ENCODE measurements at regions not wholly inside any gene's neighbourhood (a gene's known extent, or its start where the extent isn't known, plus 50 kb on each side); places are given as distances from the start of the nearest gene placed in this dataset.
A peak's percentile ranks its signal among the peaks of the same experiment; 100 is the strongest.

DNA sequence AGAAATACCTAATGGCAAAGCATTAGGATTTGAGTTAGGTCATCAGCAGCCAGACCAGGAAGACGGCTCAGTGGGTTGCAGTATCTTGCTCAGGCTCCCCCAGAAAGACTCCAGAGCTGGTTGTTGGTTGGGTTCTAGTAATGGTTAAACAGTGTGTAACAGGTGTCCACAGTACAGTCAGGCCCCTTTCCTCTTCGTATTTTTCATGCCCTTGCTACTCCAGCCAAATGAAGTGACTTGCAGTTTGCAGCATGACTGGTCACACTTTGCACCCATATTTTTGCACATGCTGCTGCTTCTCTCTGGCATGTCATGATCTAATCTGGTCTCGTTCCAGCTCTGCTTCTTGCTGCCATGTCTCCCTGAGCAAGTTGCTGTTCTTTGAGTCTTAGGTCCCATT, 60.6 kb upstream of the TRPC7 start:
- peaks cover 12% of the 10 kb centered on the region; the same call in 1 of the 2 replicates for H3K27me3 ChIP-seq (replicated peaks; ENCODE audit: insufficient read depth)
- H3K27ac ChIP-seq = no peak overlapping the region
- no peaks in the 10 kb centered on the region for H3K36me3 ChIP-seq (ENCODE audit: low read depth)
- 5 to 10% methylated on average over 3 of the region's 3 CpGs for WGBS, 2 experiments (ENCODE audit: low coverage in 1 of 2, low lambda C conversion rate in 2 of 2, missing lambda C conversion rate in 2 of 2)
- DNase-seq = peak; percentile 4
- in situ Hi-C loops (cut with MboI) = loop anchor here (10.0 kb wide), 1 partner anchor 181 kb away; no protein-coding TSS in a partner anchor
- no peak overlapping the region for H3K9ac ChIP-seq
- no peak overlapping the region for H2AFZ ChIP-seq
- H4K20me1 ChIP-seq (ENCODE audit: insufficient read depth) = no peaks in the 10 kb centered on the region
- H3K4me3 ChIP-seq = no peak overlapping the region
- no peak for TF ChIP-seq EZH2 (IDR thresholded peaks at IDR 0.05; ENCODE audit: insufficient read depth, poor library complexity, severe bottlenecking)
- TF ChIP-seq EZH2phosphoT487 (IDR thresholded peaks at IDR 0.05; ENCODE audit: insufficient read depth, low read depth) = no peak
- H3K4me2 ChIP-seq (ENCODE audit: unreplicated experiment) = no peak overlapping the region
- H3K79me2 ChIP-seq (ENCODE audit: insufficient read depth) = no peaks in the 10 kb centered on the region
- H3K9me2 ChIP-seq (ENCODE audit: insufficient read depth) = no peaks in the 10 kb centered on the region
- no peaks in the 10 kb centered on the region for H3F3A ChIP-seq (ENCODE audit: insufficient read depth)
- no peaks in the 10 kb centered on the region for H3K4me1 ChIP-seq (ENCODE audit: insufficient read depth)
- no peaks in the 10 kb centered on the region for H3K9me3 ChIP-seq (ENCODE audit: low read depth)

DNA sequence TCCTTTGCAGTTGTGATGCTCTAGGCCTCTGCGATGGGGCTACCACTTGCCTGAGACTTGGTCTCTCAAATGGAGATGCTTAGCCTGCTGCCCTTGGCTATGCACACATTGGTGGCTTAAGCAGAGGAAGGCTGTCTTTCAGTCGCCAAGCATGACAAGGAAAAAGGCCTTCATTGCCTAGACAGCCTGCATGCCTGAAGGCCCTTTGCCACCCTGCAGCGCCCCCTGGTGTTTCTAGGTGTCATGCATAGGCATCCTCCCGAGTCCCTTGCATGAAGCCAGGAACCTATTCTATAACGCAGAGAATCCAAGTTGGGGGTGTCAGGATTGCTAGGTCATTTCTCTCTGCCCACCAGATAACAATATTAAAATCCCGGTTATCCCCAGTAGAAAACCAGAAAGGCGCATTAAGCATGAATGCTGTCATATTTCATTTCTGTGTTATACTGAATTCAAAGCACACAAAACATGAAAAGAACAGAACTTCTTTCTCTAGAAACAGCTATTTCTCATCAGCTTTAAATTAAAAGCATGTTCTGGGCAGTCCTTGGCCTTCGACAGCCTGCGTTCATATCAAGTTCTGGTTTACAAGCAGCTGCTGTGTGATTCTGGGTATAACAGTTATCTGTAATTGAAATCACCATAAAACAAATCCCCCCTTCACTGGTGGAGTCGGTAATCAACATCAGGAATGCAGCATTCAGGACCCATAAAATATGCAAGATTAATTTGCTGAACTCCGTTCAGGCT, 59.7 kb upstream of the TRPC7 start:
- peak; percentile 79 for DNase-seq
- TF ChIP-seq EZH2phosphoT487 (IDR thresholded peaks at IDR 0.05; ENCODE audit: insufficient read depth, low read depth) (no peak), EZH2 (IDR thresholded peaks at IDR 0.05; ENCODE audit: insufficient read depth, poor library complexity, severe bottlenecking) (no peak)
- H3K36me3 ChIP-seq (ENCODE audit: low read depth) = no peaks in the 10 kb centered on the region
- H4K20me1 ChIP-seq (ENCODE audit: insufficient read depth) = no peaks in the 10 kb centered on the region
- no peaks in the 10 kb centered on the region for H3K79me2 ChIP-seq (ENCODE audit: insufficient read depth)
- no peaks in the 10 kb centered on the region for H3K9me3 ChIP-seq (ENCODE audit: low read depth)
- in situ Hi-C loops (cut with MboI) = loop anchor here (10.0 kb wide), 1 partner anchor 180 kb away; no protein-coding TSS in a partner anchor
- H2AFZ ChIP-seq = no peak overlapping the region
- no peaks in the 10 kb centered on the region for H3K4me1 ChIP-seq (ENCODE audit: insufficient read depth)
- H3K4me3 ChIP-seq = no peak overlapping the region
- no peak overlapping the region for H3K27ac ChIP-seq
- peaks cover 12% of the 10 kb centered on the region; the same call in 1 of the 2 replicates for H3K27me3 ChIP-seq (replicated peaks; ENCODE audit: insufficient read depth)
- no peak overlapping the region for H3K9ac ChIP-seq
- no peaks in the 10 kb centered on the region for H3K9me2 ChIP-seq (ENCODE audit: insufficient read depth)
- WGBS, 2 experiments (ENCODE audit: low coverage in 1 of 2, low lambda C conversion rate in 2 of 2, missing lambda C conversion rate in 2 of 2) = 0 to 3% methylated on average over 11 of the region's 11 CpGs
- no peaks in the 10 kb centered on the region for H3F3A ChIP-seq (ENCODE audit: insufficient read depth)
- H3K4me2 ChIP-seq (ENCODE audit: unreplicated experiment) = no peak overlapping the region

DNA sequence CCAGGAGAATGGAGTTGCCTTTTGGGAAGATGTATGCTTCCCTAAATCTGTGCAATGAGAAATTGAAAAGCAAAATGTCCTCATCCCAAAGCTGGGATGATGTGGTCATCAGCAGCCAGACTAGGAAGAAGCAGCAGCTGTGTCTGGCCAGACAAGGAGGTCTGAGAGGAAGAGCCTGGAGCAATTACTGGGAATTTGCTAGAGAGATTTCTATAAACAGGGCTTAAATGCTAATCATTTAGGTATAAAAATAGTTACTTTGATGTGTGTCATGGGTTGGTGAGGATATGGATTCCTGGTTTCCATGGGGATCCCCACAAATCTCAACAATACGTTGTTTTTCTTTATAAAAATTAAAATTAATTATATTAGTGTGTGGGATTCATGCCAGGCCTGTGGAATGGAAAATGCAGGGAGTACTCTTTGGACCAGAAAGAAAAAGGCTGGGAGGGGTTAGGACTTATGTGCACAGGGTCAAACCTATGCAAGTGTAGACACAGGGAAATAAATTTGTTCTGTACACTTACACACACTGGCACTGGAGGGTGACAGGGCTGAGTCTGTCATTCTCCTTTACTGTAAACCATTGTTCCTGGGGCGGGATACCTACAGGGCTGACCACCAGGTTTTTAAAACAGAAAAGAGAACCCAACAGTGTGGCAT, 58.7 kb upstream of the TRPC7 start:
- no peaks in the 10 kb centered on the region for H3K9me2 ChIP-seq (ENCODE audit: insufficient read depth)
- H3K27me3 ChIP-seq (replicated peaks; ENCODE audit: insufficient read depth) = peaks cover 12% of the 10 kb centered on the region; the same call in 1 of the 2 replicates
- WGBS, 2 experiments (ENCODE audit: low coverage in 1 of 2, low lambda C conversion rate in 2 of 2, missing lambda C conversion rate in 2 of 2) = 28 to 31% methylated on average over 2 of the region's 2 CpGs
- H3F3A ChIP-seq (ENCODE audit: insufficient read depth) = no peaks in the 10 kb centered on the region
- H3K4me1 ChIP-seq (ENCODE audit: insufficient read depth) = no peaks in the 10 kb centered on the region
- H3K27ac ChIP-seq = no peak overlapping the region
- no peak for TF ChIP-seq EZH2 (IDR thresholded peaks at IDR 0.05; ENCODE audit: insufficient read depth, poor library complexity, severe bottlenecking)
- no peak for TF ChIP-seq EZH2phosphoT487 (IDR thresholded peaks at IDR 0.05; ENCODE audit: insufficient read depth, low read depth)
- H3K4me2 ChIP-seq (ENCODE audit: unreplicated experiment) = no peak overlapping the region
- no peak for DNase-seq
- H3K79me2 ChIP-seq (ENCODE audit: insufficient read depth) = no peaks in the 10 kb centered on the region
- H4K20me1 ChIP-seq (ENCODE audit: insufficient read depth) = no peaks in the 10 kb centered on the region
- H2AFZ ChIP-seq = no peak overlapping the region
- in situ Hi-C loops (cut with MboI) = loop anchor here (10.0 kb wide), 1 partner anchor 179 kb away; no protein-coding TSS in a partner anchor
- no peak overlapping the region for H3K4me3 ChIP-seq
- no peak overlapping the region for H3K9ac ChIP-seq
- H3K9me3 ChIP-seq (ENCODE audit: low read depth) = no peaks in the 10 kb centered on the region
- H3K36me3 ChIP-seq (ENCODE audit: low read depth) = no peaks in the 10 kb centered on the region

DNA sequence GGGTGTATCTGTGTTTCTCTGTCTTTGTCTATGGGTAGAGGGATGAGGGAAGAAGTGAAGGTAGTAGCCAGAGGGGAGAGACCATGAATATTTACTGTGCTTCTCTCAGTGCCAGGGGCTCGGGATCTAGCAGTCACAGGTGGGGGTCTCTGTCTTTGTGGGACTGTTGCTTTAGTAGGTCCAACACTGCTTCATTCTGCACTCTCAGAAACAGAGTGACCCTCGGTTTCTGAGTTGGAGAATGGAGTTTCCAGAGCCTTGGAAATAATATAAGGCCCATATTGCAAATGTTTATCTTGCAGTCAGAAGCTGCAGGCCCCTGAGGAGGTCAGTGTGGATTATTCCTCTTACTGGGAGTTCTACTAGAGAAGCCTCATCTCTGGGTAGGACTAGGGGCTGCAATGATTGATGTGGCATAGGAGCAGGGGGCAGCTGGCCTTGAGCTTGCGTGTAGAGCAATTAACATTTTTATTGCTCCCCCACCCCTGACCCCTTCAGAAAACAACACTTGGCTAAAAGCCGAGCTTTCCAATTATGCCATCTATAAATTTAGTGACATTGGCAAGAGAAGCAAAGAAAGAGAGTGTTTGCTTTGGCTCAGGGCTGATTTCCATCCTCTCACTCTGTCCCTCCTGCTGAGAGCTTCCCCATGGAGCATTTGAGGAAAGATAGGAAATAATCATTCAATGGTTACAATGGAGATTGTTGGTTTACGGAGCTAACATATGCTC, 55.0 kb upstream of the TRPC7 start:
- Histone ChIP-seq H3F3A (ENCODE audit: insufficient read depth) (no peaks in the 10 kb centered on the region), H3K4me2 (ENCODE audit: unreplicated experiment) (no peak overlapping the region), H2AFZ (no peak overlapping the region), H3K36me3 (ENCODE audit: low read depth) (no peaks in the 10 kb centered on the region), H3K79me2 (ENCODE audit: insufficient read depth) (no peaks in the 10 kb centered on the region), H3K9me2 (ENCODE audit: insufficient read depth) (no peaks in the 10 kb centered on the region), H3K4me3 (no peak overlapping the region), H4K20me1 (ENCODE audit: insufficient read depth) (no peaks in the 10 kb centered on the region), H3K9me3 (ENCODE audit: low read depth) (no peaks in the 10 kb centered on the region), H3K4me1 (ENCODE audit: insufficient read depth) (no peaks in the 10 kb centered on the region), H3K27ac (no peak overlapping the region), H3K27me3 (replicated peaks; ENCODE audit: insufficient read depth) (peaks cover 16% of the 10 kb centered on the region; the same call in 1 of the 2 replicates), H3K9ac (no peak overlapping the region)
- in situ Hi-C loops (cut with MboI) = loop anchor here (10.0 kb wide), 1 partner anchor 176 kb away; no protein-coding TSS in a partner anchor
- no peak for TF ChIP-seq EZH2 (IDR thresholded peaks at IDR 0.05; ENCODE audit: insufficient read depth, poor library complexity, severe bottlenecking)
- TF ChIP-seq EZH2phosphoT487 (IDR thresholded peaks at IDR 0.05; ENCODE audit: insufficient read depth, low read depth) = no peak
- WGBS, 2 experiments (ENCODE audit: low coverage in 1 of 2, low lambda C conversion rate in 2 of 2, missing lambda C conversion rate in 2 of 2) = 28 to 31% methylated on average over 5 of the region's 5 CpGs
- no peak for DNase-seq
